ENCODE measurements at regions not wholly inside any gene's neighbourhood (a gene's known extent, or its start where the extent isn't known, plus 50 kb on each side); places are given as distances from the start of the nearest gene placed in this dataset.

GRCh38 chr1:55331351-55331750 is 116.2 kb upstream of the USP24 start:
- H3K27ac ChIP-seq, result no peak overlapping the region
- TF ChIP-seq ZFX (IDR thresholded peaks at IDR 0.05; ENCODE audit: borderline replicate concordance) (no peak), CTCF (IDR thresholded peaks at IDR 0.05) (no peak)

GRCh38 chr1:55329808-55330432 is 114.8 kb upstream of the USP24 start:
- TF ChIP-seq ZFX (IDR thresholded peaks at IDR 0.05; ENCODE audit: borderline replicate concordance) (no peak), CTCF (IDR thresholded peaks at IDR 0.05) (no peak)
- H3K27ac ChIP-seq, result no peak overlapping the region

GRCh38 chr1:55329091-55329490 is 113.9 kb upstream of the USP24 start:
- no peak for TF ChIP-seq CTCF (IDR thresholded peaks at IDR 0.05)
- TF ChIP-seq ZFX (IDR thresholded peaks at IDR 0.05; ENCODE audit: borderline replicate concordance), result no peak
- H3K27ac ChIP-seq, result no peak overlapping the region

DNA sequence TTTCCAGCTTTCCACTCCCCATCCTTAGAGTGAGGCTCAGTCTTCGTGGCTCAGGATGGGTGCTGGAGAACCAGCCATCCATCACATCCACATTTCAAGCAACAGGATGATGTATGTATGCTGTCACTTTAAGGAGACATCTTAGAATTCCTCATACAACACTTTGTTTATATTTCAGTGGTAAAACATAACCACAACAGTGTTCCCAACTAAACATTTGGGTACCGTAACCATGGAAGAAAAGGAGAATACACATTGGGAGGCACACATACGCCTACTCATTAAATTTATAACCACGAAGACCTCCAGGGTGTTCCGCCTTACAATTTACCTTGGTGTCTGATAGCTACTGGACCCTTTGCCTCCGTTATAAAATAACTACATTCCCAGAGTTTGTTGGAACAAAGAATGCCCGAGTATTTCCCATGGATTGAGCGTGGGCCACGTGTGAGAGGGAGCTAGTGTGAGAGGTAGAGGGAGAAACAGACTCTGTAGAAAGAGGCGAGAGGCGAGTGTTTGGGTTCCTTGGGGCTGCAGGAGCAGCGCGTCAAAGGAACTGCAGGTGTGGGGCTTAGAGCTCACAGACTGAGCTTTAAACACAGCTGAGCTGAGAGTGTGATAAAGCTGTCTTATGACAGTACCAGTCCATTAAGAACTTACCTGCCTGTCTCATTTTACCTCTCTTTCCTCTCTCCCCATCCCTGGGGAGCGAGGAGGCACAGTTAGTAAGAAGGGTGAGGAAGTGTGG is 111.5 kb upstream of the USP24 start:
- TF ChIP-seq CTCF (IDR thresholded peaks at IDR 0.05) (no peak), ZFX (IDR thresholded peaks at IDR 0.05; ENCODE audit: borderline replicate concordance) (no peak)
- H3K27ac ChIP-seq, result no peak overlapping the region

- TF ChIP-seq ZFX (IDR thresholded peaks at IDR 0.05; ENCODE audit: borderline replicate concordance) (no peak), CTCF (IDR thresholded peaks at IDR 0.05) (no peak)
- no peak overlapping the region for H3K27ac ChIP-seq
These were observed 108.6 kb upstream of the USP24 start for GRCh38 chr1:55323760-55324159.

GRCh38 chr1:55322842-55323241 is 107.7 kb upstream of the USP24 start:
- no peak overlapping the region for H3K27ac ChIP-seq
- TF ChIP-seq CTCF (IDR thresholded peaks at IDR 0.05) (no peak), ZFX (IDR thresholded peaks at IDR 0.05; ENCODE audit: borderline replicate concordance) (no peak)

GRCh38 chr1:55321942-55322341 is 106.8 kb upstream of the USP24 start:
- no peak overlapping the region for H3K27ac ChIP-seq
- no peak for TF ChIP-seq ZFX (IDR thresholded peaks at IDR 0.05; ENCODE audit: borderline replicate concordance)
- TF ChIP-seq CTCF (IDR thresholded peaks at IDR 0.05), result no peak

All from 22Rv1 (cell line).